Spleen (tissue), 7 donors: ENCODE measurements at regions not wholly inside any gene's neighbourhood (a gene's known extent, or its start where the extent isn't known, plus 50 kb on each side); places are given as distances from the start of the nearest gene placed in this dataset.

Experiments used
- POLR2A ChIP-seq, 3 donors: fragments of 450-650 bp; IDR thresholded peaks; one replicate each; pipeline ENCODE4 v1.5.1; 2017; ENCODE audit warnings: antibody characterized with exemption in 3 of 3, mild to moderate bottlenecking in 1 of 3
- TF ChIP-seq, protein P1 (sequence below), 11 experiments: fragments of 200-600 bp in 7 of 11; fragments of 450-650 bp in 4 of 11; sonication (generic) in 4 of 11; IDR thresholded peaks in 8 of 11; conservative IDR thresholded peaks in 3 of 11; 1 replicate in 7 of 11; 2 replicates in 4 of 11; pipeline versions ENCODE4 v1.4.0 to v1.8.0; 2016 to 2021; ENCODE audit warnings: antibody characterized with exemption in 11 of 11, inconsistent platforms in 4 of 11, mild to moderate bottlenecking in 1 of 11
- donor health status: DM: no; HTN: no; CAD: no; lungs with moderate emphysema.
- donor health status: DM: no; HTN: no; CAD: no.
- donor health status: DM: no; HTN: no; CAD: no.

DNA sequence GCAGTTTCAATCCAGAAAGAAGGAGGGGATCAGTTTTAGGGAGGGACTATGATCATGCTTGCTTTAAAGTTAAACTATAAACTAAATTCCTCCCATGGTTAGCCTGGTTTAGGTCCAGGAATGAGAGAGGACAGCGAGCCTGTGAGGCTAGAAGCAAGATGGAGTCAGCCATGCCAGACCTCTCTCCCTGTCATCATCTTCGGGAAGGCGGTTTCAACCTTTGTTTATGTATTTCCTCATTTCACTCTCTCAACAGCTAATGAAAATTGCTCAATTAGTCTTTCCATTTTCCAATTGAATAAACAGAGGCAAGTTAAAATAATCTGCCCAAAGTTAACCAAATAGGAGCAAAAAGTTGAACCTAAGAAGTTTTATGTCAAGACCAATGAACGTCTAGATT, 201.5 kb downstream of the KCNJ2 start:
- TF ChIP-seq POLR2A (IDR thresholded peaks at IDR 0.05) = no peak
- TF ChIP-seq, protein P1, sequence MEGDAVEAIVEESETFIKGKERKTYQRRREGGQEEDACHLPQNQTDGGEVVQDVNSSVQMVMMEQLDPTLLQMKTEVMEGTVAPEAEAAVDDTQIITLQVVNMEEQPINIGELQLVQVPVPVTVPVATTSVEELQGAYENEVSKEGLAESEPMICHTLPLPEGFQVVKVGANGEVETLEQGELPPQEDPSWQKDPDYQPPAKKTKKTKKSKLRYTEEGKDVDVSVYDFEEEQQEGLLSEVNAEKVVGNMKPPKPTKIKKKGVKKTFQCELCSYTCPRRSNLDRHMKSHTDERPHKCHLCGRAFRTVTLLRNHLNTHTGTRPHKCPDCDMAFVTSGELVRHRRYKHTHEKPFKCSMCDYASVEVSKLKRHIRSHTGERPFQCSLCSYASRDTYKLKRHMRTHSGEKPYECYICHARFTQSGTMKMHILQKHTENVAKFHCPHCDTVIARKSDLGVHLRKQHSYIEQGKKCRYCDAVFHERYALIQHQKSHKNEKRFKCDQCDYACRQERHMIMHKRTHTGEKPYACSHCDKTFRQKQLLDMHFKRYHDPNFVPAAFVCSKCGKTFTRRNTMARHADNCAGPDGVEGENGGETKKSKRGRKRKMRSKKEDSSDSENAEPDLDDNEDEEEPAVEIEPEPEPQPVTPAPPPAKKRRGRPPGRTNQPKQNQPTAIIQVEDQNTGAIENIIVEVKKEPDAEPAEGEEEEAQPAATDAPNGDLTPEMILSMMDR (IDR thresholded peaks at IDR 0.05 in 8 of 11, conservative IDR thresholded peaks at IDR 0.05 in 3 of 11) = no peak
